Fibroblast of lung (primary cell): ENCODE measurements at regions not wholly inside any gene's neighbourhood (a gene's known extent, or its start where the extent isn't known, plus 50 kb on each side); places are given as distances from the start of the nearest gene placed in this dataset.

ENCODE experiments used
- DNase-seq, 2 donors: peaks; one replicate each; pipeline versions ENCODE4 v3.0.0 to v3.0.0-alpha.2; 2010; ENCODE audit warnings: low read depth in 2 of 2
- H2AFZ ChIP-seq: 2 replicates; pipeline ENCODE4 v1.5.1; 2012; ENCODE audit warnings: low read length, control low read depth, inconsistent platforms
- H3K27ac ChIP-seq: 2 replicates; pipeline ENCODE4 v1.5.1; 2011; ENCODE audit warnings: low read length, control low read depth; ENCODE audit not compliant: insufficient read depth
- H3K27me3 ChIP-seq: 2 replicates; pipeline ENCODE4 v1.5.1; 2011; ENCODE audit warnings: mild to moderate bottlenecking, low read length; ENCODE audit not compliant: control insufficient read depth, insufficient read depth
- H3K36me3 ChIP-seq: 2 replicates; pipeline ENCODE4 v1.5.1; 2011; ENCODE audit warnings: low read length; ENCODE audit not compliant: control insufficient read depth, insufficient read depth
- H3K4me1 ChIP-seq: 2 replicates; pipeline ENCODE4 v1.5.1; 2011; ENCODE audit warnings: low read length; ENCODE audit not compliant: control insufficient read depth, insufficient read depth; ENCODE audit errors: extremely low read depth
- H3K4me2 ChIP-seq: 2 replicates; pipeline ENCODE4 v1.5.1; 2011; ENCODE audit warnings: low read length, control low read depth; ENCODE audit not compliant: insufficient read depth; ENCODE audit errors: extremely low read depth
- H3K4me3 ChIP-seq, 4 experiments: fragments of 200-600 bp in 1 of 4; sonication (generic) in 1 of 4; replicated peaks in 1 of 4; 2 replicates each; pipeline ENCODE4 v1.5.1; 2011 to 2016; ENCODE audit warnings: low read length in 4 of 4, low read depth in 3 of 4, mild to moderate bottlenecking in 3 of 4, control low read depth in 2 of 4, inconsistent platforms in 1 of 4, mixed read lengths in 1 of 4; ENCODE audit not compliant: insufficient read depth in 1 of 4; ENCODE audit errors: control extremely low read depth in 1 of 4
- H3K79me2 ChIP-seq: 2 replicates; pipeline ENCODE4 v1.5.1; 2012; ENCODE audit warnings: mild to moderate bottlenecking, low read length, inconsistent platforms; ENCODE audit not compliant: control insufficient read depth, insufficient read depth
- H3K9ac ChIP-seq: 2 replicates; pipeline ENCODE4 v1.5.1; 2011; ENCODE audit warnings: mild to moderate bottlenecking, low read length, control low read depth; ENCODE audit not compliant: insufficient read depth
- H3K9me3 ChIP-seq: 2 replicates; pipeline ENCODE4 v1.5.1; 2012; ENCODE audit warnings: low read depth, low read length; ENCODE audit not compliant: control insufficient read depth, insufficient read depth
- H4K20me1 ChIP-seq: 2 replicates; pipeline ENCODE4 v1.5.1; 2011; ENCODE audit warnings: low read length; ENCODE audit not compliant: control insufficient read depth, insufficient read depth; ENCODE audit errors: extremely low read depth
- CTCF ChIP-seq, 2 donors: IDR thresholded peaks in 1 of 2; conservative IDR thresholded peaks in 1 of 2; 1 replicate in 1 of 2; 2 replicates in 1 of 2; pipeline ENCODE4 v1.5.1; 2011 to 2012; ENCODE audit warnings: low read length in 2 of 2, control low read depth in 1 of 2, inconsistent platforms in 1 of 2, low read depth in 1 of 2, mild to moderate bottlenecking in 1 of 2
- EZH2 ChIP-seq: IDR thresholded peaks from 2 replicates; pipeline ENCODE4 v1.5.1; 2012; ENCODE audit warnings: low read length, control low read depth, mild to moderate bottlenecking; ENCODE audit errors: missing control alignments

GRCh38 chr5:96096724-96097123, 135.1 kb upstream of the ELL2 start:
- no peak for DNase-seq

GRCh38 chr5:96094904-96095303, 133.3 kb upstream of the ELL2 start:
- Histone ChIP-seq H2AFZ (no peak overlapping the region), H3K4me1 (peaks cover 3% of the 10 kb centered on the region), H3K4me2 (no peak overlapping the region), H3K27me3 (no peaks in the 10 kb centered on the region), H3K79me2 (no peaks in the 10 kb centered on the region), H3K36me3 (no peaks in the 10 kb centered on the region), H3K9ac (no peak overlapping the region), H3K9me3 (no peaks in the 10 kb centered on the region), H3K4me3 (no peak overlapping the region), H3K27ac (no peak overlapping the region), H4K20me1 (no peaks in the 10 kb centered on the region)
- TF ChIP-seq EZH2, result no peak
- no peak for TF ChIP-seq CTCF (conservative IDR thresholded peaks at IDR 0.05 in 1 of 2, IDR thresholded peaks at IDR 0.05 in 1 of 2; ENCODE audit: low read depth in 1 of 2, low read length in 2 of 2)
- peak in 1 of 2 donors; percentile 47 for DNase-seq

More at GRCh38 chr5:96096724-96097123, 135.1 kb upstream of the ELL2 start:
- Histone ChIP-seq H3K4me1 (peaks cover 3% of the 10 kb centered on the region), H4K20me1 (no peaks in the 10 kb centered on the region), H3K27ac (no peak overlapping the region), H3K79me2 (no peaks in the 10 kb centered on the region), H3K4me2 (no peak overlapping the region), H3K36me3 (no peaks in the 10 kb centered on the region), H3K4me3 (no peak overlapping the region), H3K9ac (no peak overlapping the region), H3K9me3 (no peaks in the 10 kb centered on the region), H3K27me3 (no peaks in the 10 kb centered on the region), H2AFZ (no peak overlapping the region)
- no peak for TF ChIP-seq CTCF (conservative IDR thresholded peaks at IDR 0.05 in 1 of 2, IDR thresholded peaks at IDR 0.05 in 1 of 2; ENCODE audit: low read depth in 1 of 2, low read length in 2 of 2)
- no peak for TF ChIP-seq EZH2

- Histone ChIP-seq H2AFZ (no peak overlapping the region), H3K9me3 (no peaks in the 10 kb centered on the region), H3K36me3 (no peaks in the 10 kb centered on the region), H3K4me3 (no peak overlapping the region), H3K9ac (no peak overlapping the region), H3K27ac (no peak overlapping the region), H3K79me2 (no peaks in the 10 kb centered on the region), H3K4me1 (peaks cover 3% of the 10 kb centered on the region), H3K4me2 (no peak overlapping the region), H4K20me1 (no peaks in the 10 kb centered on the region), H3K27me3 (no peaks in the 10 kb centered on the region)
- no peak for DNase-seq
- TF ChIP-seq EZH2, result no peak
- no peak for TF ChIP-seq CTCF (conservative IDR thresholded peaks at IDR 0.05 in 1 of 2, IDR thresholded peaks at IDR 0.05 in 1 of 2; ENCODE audit: low read depth in 1 of 2, low read length in 2 of 2)
Measured at GRCh38 chr5:96093890-96094381, 132.3 kb upstream of the ELL2 start.
